Cardiac fibroblast (primary cell): ENCODE measurements at regions not wholly inside any gene's neighbourhood (a gene's known extent, or its start where the extent isn't known, plus 50 kb on each side); places are given as distances from the start of the nearest gene placed in this dataset.

ENCODE experiments used
- DNase-seq, 2 donors: peaks; one replicate each; pipeline versions ENCODE4 v3.0.0 to v3.0.0-alpha.2; 2010; ENCODE audit warnings: low read depth in 2 of 2
- H3K4me3 ChIP-seq, 2 donors: replicated peaks in 1 of 2; 1 replicate in 1 of 2; 2 replicates in 1 of 2; pipeline ENCODE4 v1.5.1; 2011; ENCODE audit warnings: low read depth in 2 of 2, low read length in 2 of 2, mild to moderate bottlenecking in 2 of 2, moderate library complexity in 1 of 2
- TF ChIP-seq, protein P1 (sequence below): IDR thresholded peaks from one replicate; pipeline ENCODE4 v1.5.1; 2011; ENCODE audit warnings: low read depth, mild to moderate bottlenecking, low read length, inconsistent platforms

DNA sequence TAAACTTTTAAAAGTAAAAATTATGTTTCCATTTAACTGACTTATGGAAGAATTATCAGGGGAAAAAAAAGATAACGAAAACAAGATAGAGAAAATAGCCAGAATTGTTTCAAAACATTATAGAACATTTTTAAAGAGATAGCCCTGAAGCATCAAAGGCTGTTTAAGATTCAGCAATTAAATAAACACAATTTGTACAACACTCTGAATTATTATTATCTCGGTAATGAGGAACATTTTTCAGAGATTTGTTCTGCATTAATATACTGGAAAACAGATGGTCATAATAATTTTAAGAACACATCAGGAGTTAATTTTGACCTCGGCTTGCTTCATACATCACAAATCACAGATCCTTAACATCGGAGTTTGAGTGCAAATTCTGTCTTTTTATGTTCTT lies 643.8 kb downstream of the SORCS1 start:
- no peak overlapping the region for H3K4me3 ChIP-seq
- TF ChIP-seq, protein P1, sequence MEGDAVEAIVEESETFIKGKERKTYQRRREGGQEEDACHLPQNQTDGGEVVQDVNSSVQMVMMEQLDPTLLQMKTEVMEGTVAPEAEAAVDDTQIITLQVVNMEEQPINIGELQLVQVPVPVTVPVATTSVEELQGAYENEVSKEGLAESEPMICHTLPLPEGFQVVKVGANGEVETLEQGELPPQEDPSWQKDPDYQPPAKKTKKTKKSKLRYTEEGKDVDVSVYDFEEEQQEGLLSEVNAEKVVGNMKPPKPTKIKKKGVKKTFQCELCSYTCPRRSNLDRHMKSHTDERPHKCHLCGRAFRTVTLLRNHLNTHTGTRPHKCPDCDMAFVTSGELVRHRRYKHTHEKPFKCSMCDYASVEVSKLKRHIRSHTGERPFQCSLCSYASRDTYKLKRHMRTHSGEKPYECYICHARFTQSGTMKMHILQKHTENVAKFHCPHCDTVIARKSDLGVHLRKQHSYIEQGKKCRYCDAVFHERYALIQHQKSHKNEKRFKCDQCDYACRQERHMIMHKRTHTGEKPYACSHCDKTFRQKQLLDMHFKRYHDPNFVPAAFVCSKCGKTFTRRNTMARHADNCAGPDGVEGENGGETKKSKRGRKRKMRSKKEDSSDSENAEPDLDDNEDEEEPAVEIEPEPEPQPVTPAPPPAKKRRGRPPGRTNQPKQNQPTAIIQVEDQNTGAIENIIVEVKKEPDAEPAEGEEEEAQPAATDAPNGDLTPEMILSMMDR = no peak
- no peak for DNase-seq

DNA sequence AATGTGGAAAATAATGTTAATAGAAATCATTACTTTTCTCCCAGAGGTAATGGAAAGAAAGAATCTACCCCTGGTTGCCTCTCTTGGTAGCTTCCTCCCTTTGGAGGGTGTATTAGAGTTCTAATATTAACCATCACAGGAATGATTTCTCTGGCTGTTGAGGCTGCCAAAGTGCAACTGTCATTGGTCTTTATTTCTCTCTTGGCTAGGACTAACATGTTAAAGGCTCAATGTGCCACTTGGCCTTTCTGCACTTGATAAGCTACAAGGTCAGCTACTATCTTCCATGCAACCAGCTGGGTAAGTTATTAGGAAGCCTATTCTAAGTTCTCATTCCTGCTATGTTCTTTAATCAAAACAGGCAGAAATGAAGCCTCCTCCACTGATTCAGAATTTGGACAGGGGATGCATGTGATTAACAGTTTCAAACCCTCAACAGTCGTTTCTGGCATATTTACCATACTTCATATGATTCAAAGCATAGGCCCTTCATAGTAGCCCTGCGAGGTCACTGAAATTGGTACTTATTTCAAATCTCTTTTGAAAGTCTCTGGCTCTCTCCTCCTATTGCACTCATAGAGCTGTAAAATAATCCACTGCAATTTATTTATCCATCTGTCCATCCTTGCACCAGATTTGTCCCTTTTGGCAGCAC lies 645.0 kb downstream of the SORCS1 start:
- no peak for DNase-seq
- no peak overlapping the region for H3K4me3 ChIP-seq
- TF ChIP-seq, protein P1 = no peak

GRCh38 chr10:106515206-106515790 lies 649.2 kb downstream of the SORCS1 start:
- no peak for DNase-seq
- H3K4me3 ChIP-seq = no peak overlapping the region
- TF ChIP-seq, protein P1 = no peak

DNA sequence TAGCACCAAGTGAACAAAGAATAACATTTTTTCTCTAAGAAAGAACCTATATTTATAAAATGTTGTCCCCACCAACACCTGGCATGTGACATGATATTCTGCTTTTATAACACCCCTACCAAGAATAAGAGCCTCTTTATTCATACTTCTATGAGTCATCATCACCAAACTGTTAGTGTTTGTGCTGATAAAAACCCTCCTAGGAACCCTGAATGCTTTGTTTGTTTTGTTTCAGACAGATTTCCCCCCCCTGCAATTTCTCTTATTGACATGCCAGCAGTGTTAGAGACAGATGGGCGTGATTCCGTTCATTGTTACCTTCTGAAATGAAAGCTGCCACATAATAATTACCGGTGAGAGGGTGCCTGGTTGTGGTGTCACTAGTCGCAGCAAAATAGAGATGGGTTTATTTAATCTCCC lies 651.1 kb downstream of the SORCS1 start:
- H3K4me3 ChIP-seq = no peak overlapping the region
- peak; percentile 26 to 27 for DNase-seq
- TF ChIP-seq, protein P1 = no peak

- TF ChIP-seq, protein P1 = no peak
- no peak overlapping the region for H3K4me3 ChIP-seq
- DNase-seq = no peak
Observed at GRCh38 chr10:106511917-106512316, 652.6 kb downstream of the SORCS1 start.

DNA sequence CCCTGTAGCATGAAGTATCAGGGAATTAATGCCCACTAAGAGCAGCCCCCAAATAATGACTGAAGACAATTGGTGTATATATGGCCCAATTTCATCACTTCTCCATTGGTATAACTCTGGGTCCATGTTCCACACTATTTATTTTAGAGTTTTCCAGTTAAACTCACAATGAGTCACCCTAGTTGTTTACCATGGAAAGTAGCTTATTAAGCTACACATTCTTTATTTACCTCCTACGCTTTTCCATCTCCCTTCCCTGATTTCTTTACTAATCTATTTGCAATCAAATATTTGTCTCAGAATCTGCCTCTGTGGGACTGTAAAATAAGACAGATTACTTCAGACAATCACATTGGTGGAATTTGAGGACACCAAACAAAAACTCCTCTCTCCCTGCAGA lies 655.6 kb downstream of the SORCS1 start:
- DNase-seq = peak in 1 of 2 donors; percentile 9
- TF ChIP-seq, protein P1 = no peak
- no peak overlapping the region for H3K4me3 ChIP-seq
